MM.1S (cell line): ENCODE measurements at regions not wholly inside any gene's neighbourhood (a gene's known extent, or its start where the extent isn't known, plus 50 kb on each side); places are given as distances from the start of the nearest gene placed in this dataset.

Source experiments
- DNase-seq: peaks from one replicate; pipeline ENCODE4 v3.0.0-alpha.2; 2015
- H2AFZ ChIP-seq: fragments of 300-600 bp; sonication (generic); 2 replicates; pipeline ENCODE4 v1.6.0; 2016; ENCODE audit warnings: antibody characterized with exemption, low read length
- H3F3A ChIP-seq: fragments of 300-600 bp; sonication (generic); 2 replicates; pipeline ENCODE4 v1.6.1; 2016; ENCODE audit warnings: mild to moderate bottlenecking, antibody characterized with exemption, low read length, moderate library complexity, mixed read lengths; ENCODE audit not compliant: insufficient read depth
- H3K27ac ChIP-seq: fragments of 300-600 bp; sonication (generic); 2 replicates; pipeline ENCODE4 v1.5.1; 2016; ENCODE audit warnings: mild to moderate bottlenecking, low read length
- H3K27me3 ChIP-seq: fragments of 300-600 bp; sonication (generic); replicated peaks from 2 replicates; pipeline ENCODE4 v1.6.0; 2016; ENCODE audit warnings: low read length; ENCODE audit not compliant: insufficient read depth
- H3K36me3 ChIP-seq: fragments of 300-600 bp; sonication (generic); replicated peaks from 2 replicates; pipeline ENCODE4 v1.6.1; 2016; ENCODE audit warnings: mild to moderate bottlenecking, low read length, mixed read lengths; ENCODE audit not compliant: insufficient read depth
- H3K4me1 ChIP-seq: fragments of 300-600 bp; sonication (generic); 2 replicates; pipeline ENCODE4 v1.6.1; 2016; ENCODE audit warnings: low read length, mixed read lengths
- H3K4me2 ChIP-seq: fragments of 300-600 bp; sonication (generic); 2 replicates; pipeline ENCODE4 v1.6.0; 2016; ENCODE audit warnings: low read depth, low read length
- H3K4me3 ChIP-seq: fragments of 300-600 bp; sonication (generic); 2 replicates; pipeline ENCODE4 v1.5.1; 2016; ENCODE audit warnings: low read length, mixed read lengths
- H3K79me2 ChIP-seq: fragments of 300-600 bp; sonication (generic); 2 replicates; pipeline ENCODE4 v1.6.1; 2016; ENCODE audit warnings: mixed run types, low read length, mixed read lengths
- H3K9ac ChIP-seq: fragments of 300-600 bp; sonication (generic); 2 replicates; pipeline ENCODE4 v1.6.1; 2016; ENCODE audit warnings: low read length, mixed read lengths
- H3K9me2 ChIP-seq: fragments of 300-600 bp; sonication (generic); replicated peaks from 2 replicates; pipeline ENCODE4 v1.6.1; 2016; ENCODE audit warnings: mild to moderate bottlenecking, low read length, mixed read lengths; ENCODE audit not compliant: insufficient read depth
- H3K9me3 ChIP-seq: fragments of 300-600 bp; sonication (generic); replicated peaks from 2 replicates; pipeline ENCODE4 v1.6.1; 2016; ENCODE audit warnings: mild to moderate bottlenecking, low read length, mixed read lengths; ENCODE audit not compliant: insufficient read depth
- H4K20me1 ChIP-seq: fragments of 300-600 bp; sonication (generic); 2 replicates; pipeline ENCODE4 v1.6.1; 2016; ENCODE audit warnings: mild to moderate bottlenecking, low read length, moderate library complexity, mixed read lengths; ENCODE audit not compliant: insufficient read depth
- EZH2 ChIP-seq: fragments of 300-600 bp; sonication (generic); optimal IDR thresholded peaks from 2 replicates; pipeline ENCODE3; 2017; ENCODE audit warnings: low read depth, mild to moderate bottlenecking, antibody characterized with exemption, low read length, mixed read lengths
- EZH2phosphoT487 ChIP-seq: fragments of 300-600 bp; sonication (generic); IDR thresholded peaks from 2 replicates; pipeline ENCODE4 v1.6.1; 2018; ENCODE audit warnings: antibody characterized with exemption, low read length
- TF ChIP-seq, protein P1 (sequence below): fragments of 300-600 bp; sonication (generic); IDR thresholded peaks from 2 replicates; pipeline ENCODE4 v1.5.1; 2016; ENCODE audit warnings: antibody characterized with exemption, low read length, mixed read lengths

DNA sequence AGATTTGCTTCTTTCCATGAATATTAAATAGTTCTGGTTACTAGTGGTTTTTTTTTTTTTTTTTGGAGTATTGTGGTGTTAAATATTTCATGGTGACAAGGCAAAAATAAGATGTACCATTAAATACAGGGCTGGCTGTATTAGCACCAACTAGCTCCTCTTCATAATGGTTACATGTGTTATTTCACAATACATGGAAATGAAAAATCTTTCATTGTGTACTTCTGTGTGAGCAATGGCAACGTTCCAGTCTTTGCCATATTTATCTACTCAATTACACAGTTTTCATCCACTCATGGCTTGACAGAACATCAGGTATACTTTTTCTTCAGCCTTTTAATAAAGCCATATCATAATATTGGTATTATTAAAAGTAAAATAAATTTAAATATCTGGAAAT lies 394.7 kb upstream of the GRM3 start:
- H3K9ac ChIP-seq: no peak overlapping the region
- no peaks in the 10 kb centered on the region for H3K9me2 ChIP-seq
- H3K4me3 ChIP-seq: no peak overlapping the region
- no peaks in the 10 kb centered on the region for H3K4me1 ChIP-seq
- no peaks in the 10 kb centered on the region for H3K9me3 ChIP-seq
- no peak for DNase-seq
- no peaks in the 10 kb centered on the region for H4K20me1 ChIP-seq
- no peaks in the 10 kb centered on the region for H3K36me3 ChIP-seq
- no peak overlapping the region for H2AFZ ChIP-seq
- H3K27me3 ChIP-seq: no peaks in the 10 kb centered on the region
- no peaks in the 10 kb centered on the region for H3F3A ChIP-seq
- TF ChIP-seq EZH2 (no peak), EZH2phosphoT487 (no peak)
- TF ChIP-seq, protein P1, sequence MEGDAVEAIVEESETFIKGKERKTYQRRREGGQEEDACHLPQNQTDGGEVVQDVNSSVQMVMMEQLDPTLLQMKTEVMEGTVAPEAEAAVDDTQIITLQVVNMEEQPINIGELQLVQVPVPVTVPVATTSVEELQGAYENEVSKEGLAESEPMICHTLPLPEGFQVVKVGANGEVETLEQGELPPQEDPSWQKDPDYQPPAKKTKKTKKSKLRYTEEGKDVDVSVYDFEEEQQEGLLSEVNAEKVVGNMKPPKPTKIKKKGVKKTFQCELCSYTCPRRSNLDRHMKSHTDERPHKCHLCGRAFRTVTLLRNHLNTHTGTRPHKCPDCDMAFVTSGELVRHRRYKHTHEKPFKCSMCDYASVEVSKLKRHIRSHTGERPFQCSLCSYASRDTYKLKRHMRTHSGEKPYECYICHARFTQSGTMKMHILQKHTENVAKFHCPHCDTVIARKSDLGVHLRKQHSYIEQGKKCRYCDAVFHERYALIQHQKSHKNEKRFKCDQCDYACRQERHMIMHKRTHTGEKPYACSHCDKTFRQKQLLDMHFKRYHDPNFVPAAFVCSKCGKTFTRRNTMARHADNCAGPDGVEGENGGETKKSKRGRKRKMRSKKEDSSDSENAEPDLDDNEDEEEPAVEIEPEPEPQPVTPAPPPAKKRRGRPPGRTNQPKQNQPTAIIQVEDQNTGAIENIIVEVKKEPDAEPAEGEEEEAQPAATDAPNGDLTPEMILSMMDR: no peak
- H3K79me2 ChIP-seq: no peaks in the 10 kb centered on the region
- H3K4me2 ChIP-seq: no peak overlapping the region
- H3K27ac ChIP-seq: no peak overlapping the region

DNA sequence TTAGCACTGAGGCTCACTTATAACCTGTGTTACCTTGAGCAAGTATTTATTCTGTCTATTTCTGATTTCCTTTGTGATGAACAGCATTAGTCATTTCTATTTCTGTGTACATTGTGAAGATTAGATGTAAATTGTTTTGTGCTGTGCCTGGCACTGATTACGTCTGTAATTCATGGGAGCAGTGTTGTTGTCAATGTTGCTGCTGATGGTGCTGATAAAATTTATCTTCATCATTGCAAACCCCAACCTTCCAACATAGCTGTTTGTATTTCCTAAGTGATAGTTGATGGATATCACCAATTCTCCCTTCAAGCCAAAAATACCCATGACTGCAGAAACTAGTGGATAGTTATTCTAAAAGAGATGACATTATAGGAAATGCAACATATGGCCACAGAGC lies 400.5 kb upstream of the GRM3 start:
- Histone ChIP-seq H3K4me2 (no peak overlapping the region), H3K79me2 (no peaks in the 10 kb centered on the region), H3K27me3 (no peaks in the 10 kb centered on the region), H3K9me3 (no peaks in the 10 kb centered on the region), H3F3A (no peaks in the 10 kb centered on the region), H3K27ac (no peak overlapping the region), H3K9ac (no peak overlapping the region), H3K36me3 (no peaks in the 10 kb centered on the region), H3K4me3 (no peak overlapping the region), H3K4me1 (0 out of 2 replicates have a peak, but pooled peaks cover 3% of the 10 kb centered on the region), H4K20me1 (no peaks in the 10 kb centered on the region), H3K9me2 (no peaks in the 10 kb centered on the region), H2AFZ (no peak overlapping the region)
- no peak for DNase-seq
- TF ChIP-seq, protein P1: no peak
- TF ChIP-seq EZH2 (no peak), EZH2phosphoT487 (no peak)

DNA sequence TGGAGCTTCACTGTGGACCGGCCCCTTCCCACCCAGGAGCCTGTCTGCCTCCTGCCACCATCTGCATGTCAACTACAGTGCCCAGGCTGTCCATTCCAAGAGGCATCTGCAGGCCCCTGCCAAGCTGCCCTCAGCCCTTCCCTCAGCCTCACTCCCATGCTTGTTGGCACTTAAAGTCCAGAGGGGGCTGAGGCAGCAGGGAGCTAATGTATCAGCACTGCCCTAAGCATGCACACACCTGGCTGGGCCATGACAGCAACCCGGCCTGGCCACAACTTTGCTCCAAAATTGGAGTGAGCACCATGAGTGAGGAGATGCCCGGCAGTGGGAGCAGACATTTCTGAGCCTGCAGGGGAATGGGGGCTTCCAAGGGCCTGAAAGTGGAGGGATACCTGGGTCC lies 417.5 kb upstream of the GRM3 start:
- H3K27me3 ChIP-seq: no peaks in the 10 kb centered on the region
- no peaks in the 10 kb centered on the region for H3K4me1 ChIP-seq
- H3K36me3 ChIP-seq: no peaks in the 10 kb centered on the region
- H3K9me3 ChIP-seq: no peaks in the 10 kb centered on the region
- TF ChIP-seq EZH2: no peak
- TF ChIP-seq, protein P1: no peak
- TF ChIP-seq EZH2phosphoT487: no peak
- H2AFZ ChIP-seq: no peak overlapping the region
- H3K27ac ChIP-seq: no peak overlapping the region
- no peaks in the 10 kb centered on the region for H3F3A ChIP-seq
- H3K4me3 ChIP-seq: no peak overlapping the region
- H3K9ac ChIP-seq: no peak overlapping the region
- no peaks in the 10 kb centered on the region for H3K79me2 ChIP-seq
- H3K4me2 ChIP-seq: no peak overlapping the region
- no peak for DNase-seq
- H4K20me1 ChIP-seq: no peaks in the 10 kb centered on the region
- no peaks in the 10 kb centered on the region for H3K9me2 ChIP-seq
